HG02938 (cell line): ENCODE measurements at regions not wholly inside any gene's neighbourhood (a gene's known extent, or its start where the extent isn't known, plus 50 kb on each side); places are given as distances from the start of the nearest gene placed in this dataset.
"Not testable (repeated sequence)": the region's sequence is repeated elsewhere in the genome, so short reads cannot be mapped to it uniquely, and the experiment has no call there.

Source experiments
- ATAC-seq: cut with Tn5 transposase; IDR thresholded peaks from one replicate; pipeline ENCODE4 v1.9.1; 2021; ENCODE audit warnings: mild to moderate bottlenecking, moderate library complexity; ENCODE audit not compliant: unreplicated experiment

GRCh38 chr19:30228835-30229524, 143.2 kb upstream of the ZNF536 start:
- ATAC-seq: no peak

- ATAC-seq: no peak
Measured at GRCh38 chr19:30229525-30230174, 142.5 kb upstream of the ZNF536 start.

DNA sequence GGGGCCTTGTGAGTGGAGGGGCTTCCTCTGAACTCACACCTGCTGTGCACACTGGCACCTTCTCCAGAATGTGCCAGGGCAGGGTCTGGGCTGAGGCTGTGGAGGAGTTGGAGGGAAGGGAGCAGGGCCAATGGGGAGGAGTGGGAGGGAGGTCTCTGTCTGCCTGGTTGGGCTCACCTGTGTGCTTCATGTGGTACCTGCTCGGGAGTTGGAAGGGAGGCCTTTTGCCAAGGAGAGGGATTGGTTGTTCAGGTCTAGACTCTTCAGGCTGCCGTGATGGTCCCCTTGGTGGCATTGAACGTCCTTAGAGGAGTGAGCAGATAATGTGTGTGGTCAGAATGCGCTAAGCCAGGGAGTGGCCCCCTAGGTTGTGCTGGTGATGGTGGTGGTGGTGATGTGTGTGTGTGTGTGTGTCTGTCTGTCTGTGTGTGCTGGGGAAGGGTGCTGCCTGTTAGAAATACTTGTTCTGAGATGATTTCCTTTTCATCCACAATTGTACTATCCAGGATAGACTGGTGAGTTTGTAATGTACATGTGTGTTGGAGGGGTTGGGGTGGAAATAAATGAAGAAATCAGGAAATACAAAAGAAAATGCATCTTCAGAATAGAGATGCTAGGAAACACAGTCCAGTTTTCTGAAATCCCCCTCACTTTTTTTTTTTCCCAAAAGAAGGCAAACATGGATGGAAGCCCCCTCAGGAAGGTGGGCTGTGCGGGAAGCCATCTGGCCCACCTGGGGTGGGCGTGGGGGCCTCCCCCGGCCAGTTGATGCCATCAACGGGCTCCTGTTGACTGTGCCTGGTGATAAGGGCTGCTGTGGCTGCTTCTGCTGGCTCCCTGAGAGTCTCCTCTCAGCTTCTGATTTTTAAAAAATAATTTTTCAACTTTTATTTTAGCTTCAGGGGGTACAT, 140.5 kb upstream of the ZNF536 start:
- ATAC-seq: no peak

- no peak for ATAC-seq
Measured at GRCh38 chr19:30233375-30233774, 138.8 kb upstream of the ZNF536 start.

DNA sequence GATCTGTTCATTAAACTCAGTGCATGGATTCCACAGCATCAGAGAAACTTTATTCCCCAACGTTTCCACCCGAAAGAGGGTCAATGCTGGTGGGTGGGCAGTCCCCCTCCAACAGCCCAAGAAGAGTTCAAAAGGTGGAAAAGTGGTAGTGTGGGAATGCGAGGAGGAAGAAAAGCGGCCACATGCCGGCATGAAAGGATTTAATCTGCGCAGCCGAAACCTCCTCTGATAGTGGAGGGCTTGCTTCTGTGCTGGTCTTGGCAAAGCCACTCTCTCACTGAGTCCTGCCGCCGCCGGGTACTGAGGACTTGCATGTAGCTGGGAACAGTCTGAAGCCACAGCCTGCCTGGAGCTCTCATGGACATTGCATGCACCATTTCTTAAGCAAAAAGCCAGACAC, 136.2 kb upstream of the ZNF536 start:
- ATAC-seq: no peak

GRCh38 chr19:30236587-30236986, 135.6 kb upstream of the ZNF536 start:
- ATAC-seq: no peak

GRCh38 chr19:30237140-30237539, 135.0 kb upstream of the ZNF536 start:
- ATAC-seq: no peak

GRCh38 chr19:30240904-30241695, 131.1 kb upstream of the ZNF536 start:
- no peak for ATAC-seq

DNA sequence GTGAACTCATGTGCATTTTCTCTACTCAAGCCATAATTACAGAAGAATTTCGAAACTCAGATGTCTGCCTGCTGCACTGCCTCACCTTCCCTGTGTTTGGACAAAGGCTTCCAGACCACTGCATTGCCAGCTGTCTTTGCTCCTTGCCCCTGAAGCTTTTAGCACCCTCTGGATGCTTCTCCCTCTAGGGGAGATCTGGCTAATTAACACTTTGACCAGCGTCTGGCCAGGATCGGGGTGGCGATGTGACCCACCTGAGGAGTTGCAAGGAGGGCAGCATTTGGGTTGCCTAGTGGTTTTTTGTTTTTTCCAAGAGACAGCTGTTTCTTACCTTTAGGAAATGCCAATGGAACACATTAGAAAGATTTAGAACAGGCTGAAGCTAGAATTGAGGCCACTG, 127.7 kb upstream of the ZNF536 start:
- ATAC-seq: no peak

- ATAC-seq: no peak
Measured at GRCh38 chr19:30245401-30246039, 126.7 kb upstream of the ZNF536 start.

DNA sequence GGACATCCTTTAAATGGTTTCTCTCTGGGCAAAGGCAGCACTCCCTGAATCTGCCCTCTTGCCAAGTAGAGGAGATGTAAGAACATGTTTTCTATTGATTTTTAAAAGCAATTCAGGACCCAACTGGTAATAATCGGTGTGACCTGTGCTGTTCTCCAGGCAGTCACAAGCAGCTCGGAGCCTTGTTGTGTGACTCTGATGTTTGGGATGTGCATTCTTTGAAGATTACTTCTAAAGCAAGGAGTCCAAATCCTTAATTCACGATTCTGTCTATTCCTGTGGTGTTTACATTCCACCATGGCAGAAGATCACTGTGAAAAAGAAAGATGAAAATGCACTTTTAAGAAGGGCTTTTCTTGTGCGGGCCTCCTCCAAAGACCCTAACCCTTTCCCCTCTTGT, 122.3 kb upstream of the ZNF536 start:
- ATAC-seq: no peak

GRCh38 chr19:30252214-30252613, 120.0 kb upstream of the ZNF536 start:
- no peak for ATAC-seq

DNA sequence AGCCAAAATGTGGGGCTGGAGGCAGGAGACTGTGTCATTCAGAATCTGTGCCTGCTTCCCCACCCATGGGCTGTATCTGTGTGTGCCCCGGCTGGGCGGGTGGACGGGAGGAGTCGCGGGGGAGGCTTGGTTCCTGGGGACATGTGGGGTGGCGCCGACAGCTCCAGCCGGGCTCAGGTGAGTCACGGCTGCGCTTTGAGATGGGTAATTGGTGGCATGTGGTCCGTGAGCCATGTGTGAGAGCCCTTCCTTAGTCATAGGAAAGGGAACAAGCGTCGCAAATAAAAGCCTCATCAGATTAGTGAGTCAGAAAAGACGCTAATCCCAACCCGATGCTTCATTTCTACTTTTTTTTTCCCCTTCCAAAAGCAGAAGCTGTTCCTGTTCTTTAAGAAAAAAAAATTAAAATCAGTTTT, 118.6 kb upstream of the ZNF536 start:
- ATAC-seq: no peak

- no peak for ATAC-seq
Measured at GRCh38 chr19:30254158-30254557, 118.0 kb upstream of the ZNF536 start.

DNA sequence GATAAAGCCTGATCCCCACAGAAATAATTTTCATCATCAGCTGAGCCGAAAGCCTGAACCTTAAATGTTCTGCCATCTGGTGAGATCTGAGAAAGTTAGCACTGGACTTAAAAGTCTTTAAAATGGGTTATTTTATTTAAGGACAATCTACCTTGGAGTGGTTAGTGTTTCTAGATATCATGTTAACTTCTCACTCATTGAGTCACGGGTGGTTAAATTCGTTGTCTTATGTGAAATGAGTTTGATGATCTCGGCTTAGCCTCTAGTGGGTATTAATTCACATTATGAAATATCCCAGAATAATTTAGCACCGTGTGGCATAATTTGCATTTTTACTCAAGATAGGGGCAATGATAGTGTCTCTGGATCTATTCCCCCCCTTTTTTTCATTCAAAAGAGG, 117.4 kb upstream of the ZNF536 start:
- ATAC-seq: no peak

GRCh38 chr19:30255791-30256495, 116.2 kb upstream of the ZNF536 start:
- ATAC-seq: no peak

- no peak for ATAC-seq
Measured at GRCh38 chr19:30256496-30256850, 115.7 kb upstream of the ZNF536 start.

- no peak for ATAC-seq
Measured at GRCh38 chr19:30263830-30264381, 108.3 kb upstream of the ZNF536 start.

GRCh38 chr19:30265918-30266317, 106.3 kb upstream of the ZNF536 start:
- not testable (repeated sequence) for ATAC-seq

- ATAC-seq: no peak
Measured at GRCh38 chr19:30266687-30267086, 105.5 kb upstream of the ZNF536 start.
